OCI-LY7 (cell line): ENCODE measurements at regions not wholly inside any gene's neighbourhood (a gene's known extent, or its start where the extent isn't known, plus 50 kb on each side); places are given as distances from the start of the nearest gene placed in this dataset.
A peak's percentile ranks its signal among the peaks of the same experiment; 100 is the strongest.

Experiments used
- BruUV-seq: library from RNA; stranded (reverse); fragments of 400-500 nt; replicated peaks from 2 replicates; lab custom pipeline; 2021; lab: Mats Ljungman, UMichigan
- CTCF ChIA-PET: fragments of 300-600 bp; sonication (Branson Sonifier 250); formaldehyde crosslinking; loops from one replicate; lab custom pipeline; 2022; ENCODE audit warnings: antibody characterized with exemption; ENCODE audit not compliant: unreplicated experiment; lab: Charles Lee
- POLR2A ChIA-PET: fragments of 300-600 bp; sonication (Branson Sonifier 250); formaldehyde crosslinking; loops from one replicate; lab custom pipeline; 2022; ENCODE audit warnings: antibody characterized with exemption; lab: Charles Lee
- DNase-seq: peaks from one replicate; pipeline ENCODE4 v3.0.0-alpha.2; 2015; ENCODE audit warnings: low spot score
- H2AFZ ChIP-seq: fragments of 200-600 bp; sonication (generic), shearing (Covaris generic); 2 replicates; pipeline ENCODE4 v1.6.1; 2014; ENCODE audit warnings: mild to moderate bottlenecking, antibody characterized with exemption, low read length, moderate library complexity
- H3K27ac ChIP-seq: fragments of 200-600 bp; sonication (generic); 2 replicates; pipeline ENCODE4 v1.5.1; 2014; ENCODE audit warnings: mixed run types, low read depth, mild to moderate bottlenecking, moderate library complexity, low read length, inconsistent platforms; ENCODE audit not compliant: poor library complexity, severe bottlenecking
- H3K36me3 ChIP-seq: fragments of 200-600 bp; sonication (generic); 2 replicates; pipeline ENCODE4 v1.6.1; 2014; ENCODE audit warnings: mild to moderate bottlenecking, antibody characterized with exemption, low read length, moderate library complexity, mixed read lengths; ENCODE audit not compliant: insufficient read depth
- H3K4me1 ChIP-seq: fragments of 200-600 bp; sonication (generic); 2 replicates; pipeline ENCODE4 v1.5.1; 2014; ENCODE audit warnings: mild to moderate bottlenecking, low read length; ENCODE audit not compliant: insufficient read depth, poor library complexity, severe bottlenecking
- H3K4me2 ChIP-seq: fragments of 200-600 bp; sonication (generic); 2 replicates; pipeline ENCODE4 v1.6.1; 2014; ENCODE audit warnings: mild to moderate bottlenecking, low read length
- H3K4me3 ChIP-seq: fragments of 200-600 bp; sonication (generic); 2 replicates; pipeline ENCODE4 v1.5.1; 2014; ENCODE audit warnings: mild to moderate bottlenecking, low read depth, low read length; ENCODE audit not compliant: poor library complexity, severe bottlenecking
- H3K79me2 ChIP-seq: fragments of 200-600 bp; sonication (generic); 2 replicates; pipeline ENCODE4 v1.6.1; 2016; ENCODE audit warnings: low read depth, mild to moderate bottlenecking, low read length, moderate library complexity, mixed read lengths; ENCODE audit not compliant: insufficient read depth
- H3K9me2 ChIP-seq: fragments of 200-600 bp; sonication (generic); 2 replicates; pipeline ENCODE4 v1.6.1; 2016; ENCODE audit warnings: mild to moderate bottlenecking, low read length, mixed read lengths; ENCODE audit not compliant: insufficient read depth
- H3K9me3 ChIP-seq: fragments of 200-600 bp; sonication (generic); 2 replicates; pipeline ENCODE4 v1.6.1; 2014; ENCODE audit warnings: mild to moderate bottlenecking, mixed run types, low read length, mixed read lengths
- H4K20me1 ChIP-seq: fragments of 200-600 bp; sonication (generic); 2 replicates; pipeline ENCODE4 v1.6.1; 2014; ENCODE audit warnings: mild to moderate bottlenecking, antibody characterized with exemption, low read length, moderate library complexity, mixed read lengths; ENCODE audit not compliant: insufficient read depth
- EZH2phosphoT487 ChIP-seq: fragments of 200-600 bp; sonication (generic); IDR thresholded peaks from 2 replicates; pipeline ENCODE4 v1.6.1; 2018; ENCODE audit warnings: low read depth, borderline replicate concordance, mild to moderate bottlenecking, mixed run types, antibody characterized with exemption, low read length, moderate library complexity, mixed read lengths
- intact Hi-C: fragments of 100-400 bp; cut with micrococcal nuclease; formaldehyde crosslinking; loops from one replicate; pipeline ENCODE4 v1.10.0; 2022; ENCODE audit not compliant: unreplicated experiment
- TF ChIP-seq, protein P1 (sequence below): fragments of 200-600 bp; sonication (generic); conservative IDR thresholded peaks from 2 replicates; pipeline ENCODE4 v1.5.1; 2014; ENCODE audit warnings: mild to moderate bottlenecking, antibody characterized with exemption, low read length, moderate library complexity, mixed read lengths

- intact Hi-C loops: no loop called here
- Histone ChIP-seq H3K27ac (no peak overlapping the region), H3K79me2 (no peaks in the 10 kb centered on the region), H4K20me1 (no peaks in the 10 kb centered on the region), H3K9me3 (no peaks in the 10 kb centered on the region), H3K4me3 (no peak overlapping the region), H3K9me2 (no peaks in the 10 kb centered on the region), H3K4me1 (no peaks in the 10 kb centered on the region), H3K4me2 (no peak overlapping the region), H3K36me3 (no peaks in the 10 kb centered on the region), H2AFZ (no peak overlapping the region)
- TF ChIP-seq, protein P1, sequence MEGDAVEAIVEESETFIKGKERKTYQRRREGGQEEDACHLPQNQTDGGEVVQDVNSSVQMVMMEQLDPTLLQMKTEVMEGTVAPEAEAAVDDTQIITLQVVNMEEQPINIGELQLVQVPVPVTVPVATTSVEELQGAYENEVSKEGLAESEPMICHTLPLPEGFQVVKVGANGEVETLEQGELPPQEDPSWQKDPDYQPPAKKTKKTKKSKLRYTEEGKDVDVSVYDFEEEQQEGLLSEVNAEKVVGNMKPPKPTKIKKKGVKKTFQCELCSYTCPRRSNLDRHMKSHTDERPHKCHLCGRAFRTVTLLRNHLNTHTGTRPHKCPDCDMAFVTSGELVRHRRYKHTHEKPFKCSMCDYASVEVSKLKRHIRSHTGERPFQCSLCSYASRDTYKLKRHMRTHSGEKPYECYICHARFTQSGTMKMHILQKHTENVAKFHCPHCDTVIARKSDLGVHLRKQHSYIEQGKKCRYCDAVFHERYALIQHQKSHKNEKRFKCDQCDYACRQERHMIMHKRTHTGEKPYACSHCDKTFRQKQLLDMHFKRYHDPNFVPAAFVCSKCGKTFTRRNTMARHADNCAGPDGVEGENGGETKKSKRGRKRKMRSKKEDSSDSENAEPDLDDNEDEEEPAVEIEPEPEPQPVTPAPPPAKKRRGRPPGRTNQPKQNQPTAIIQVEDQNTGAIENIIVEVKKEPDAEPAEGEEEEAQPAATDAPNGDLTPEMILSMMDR: no peak
- TF ChIP-seq EZH2phosphoT487: no peak
- DNase-seq: no peak
- CTCF ChIA-PET: no interaction called here
- POLR2A ChIA-PET: no interaction called here
- BruUV-seq: no TSS peak
These were observed 133.0 kb downstream of the SNX19 start for GRCh38 chr11:130783323-130783722.

DNA sequence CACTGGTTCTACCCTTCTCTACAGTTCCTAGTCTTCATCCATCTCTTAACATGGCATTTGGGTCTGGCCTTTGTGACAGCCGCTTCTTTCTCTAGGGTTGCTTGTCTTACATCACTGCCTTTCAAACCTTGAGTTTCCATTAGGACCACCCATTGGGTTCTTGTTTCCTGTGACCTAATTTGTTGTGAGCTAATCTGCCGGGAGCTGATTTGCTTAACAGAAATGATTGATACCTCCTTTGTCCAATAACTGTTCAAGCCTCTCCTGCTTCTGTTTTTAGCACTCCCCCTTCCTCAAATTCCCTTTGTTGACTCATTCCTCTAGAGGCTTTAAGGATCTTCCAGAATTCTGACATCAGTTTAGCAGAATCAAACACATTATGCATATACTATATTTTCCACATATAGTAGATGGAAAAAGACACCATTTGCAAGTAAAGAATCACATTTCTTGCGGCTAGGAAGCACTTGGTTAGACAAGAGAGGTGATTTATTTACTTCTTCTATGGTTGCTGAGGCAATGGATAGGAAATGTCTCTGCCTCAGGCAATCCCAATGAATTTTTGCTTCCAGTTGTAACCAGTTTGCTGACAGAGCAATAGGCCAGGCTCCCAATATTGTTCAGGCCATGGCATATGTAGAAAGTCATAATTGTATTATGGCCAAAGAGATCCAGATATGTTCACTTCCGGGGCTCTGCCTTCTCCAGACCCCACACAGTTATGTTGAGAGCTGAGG lies 130.7 kb downstream of the SNX19 start:
- CTCF ChIA-PET: no interaction called here
- intact Hi-C loops: no loop called here

GRCh38 chr11:130786586-130786985 lies 129.7 kb downstream of the SNX19 start:
- H3K4me3 ChIP-seq: no peak overlapping the region
- H3K9me2 ChIP-seq: no peaks in the 10 kb centered on the region
- no peak overlapping the region for H3K4me2 ChIP-seq
- H3K36me3 ChIP-seq: no peaks in the 10 kb centered on the region
- CTCF ChIA-PET: no interaction called here
- no peaks in the 10 kb centered on the region for H4K20me1 ChIP-seq
- BruUV-seq: no TSS peak
- H3K79me2 ChIP-seq: no peaks in the 10 kb centered on the region
- no peak overlapping the region for H3K27ac ChIP-seq
- H2AFZ ChIP-seq: no peak overlapping the region
- H3K9me3 ChIP-seq: no peaks in the 10 kb centered on the region
- DNase-seq: no peak
- POLR2A ChIA-PET: no interaction called here
- H3K4me1 ChIP-seq: no peaks in the 10 kb centered on the region
- TF ChIP-seq, protein P1: no peak
- TF ChIP-seq EZH2phosphoT487: no peak
- intact Hi-C loops: no loop called here

More for the DNA sequence above, 130.7 kb downstream of the SNX19 start:
- BruUV-seq: no TSS peak
- DNase-seq: peak; percentile 7
- Histone ChIP-seq H4K20me1 (no peaks in the 10 kb centered on the region), H3K27ac (no peak overlapping the region), H3K4me1 (no peaks in the 10 kb centered on the region), H3K36me3 (no peaks in the 10 kb centered on the region), H3K9me3 (no peaks in the 10 kb centered on the region), H3K79me2 (no peaks in the 10 kb centered on the region), H3K4me2 (no peak overlapping the region), H3K9me2 (no peaks in the 10 kb centered on the region), H2AFZ (no peak overlapping the region), H3K4me3 (no peak overlapping the region)
- POLR2A ChIA-PET: no interaction called here
- TF ChIP-seq, protein P1: no peak
- no peak for TF ChIP-seq EZH2phosphoT487
